PC-3 (cell line): ENCODE measurements at regions not wholly inside any gene's neighbourhood (a gene's known extent, or its start where the extent isn't known, plus 50 kb on each side); places are given as distances from the start of the nearest gene placed in this dataset.

Experiments
- ATAC-seq: fragments of 200-7000 bp; cut with Tn5 transposase; 2 replicates; pipeline ENCODE4 v1.9.1; 2020; ENCODE audit warnings: mild to moderate bottlenecking, moderate library complexity
- BruUV-seq: library from RNA; stranded (reverse); fragments of 400-500 nt; replicated peaks from 2 replicates; lab custom pipeline; 2021; lab: Mats Ljungman, UMichigan
- CTCF ChIA-PET: fragments of 300-600 bp; sonication (Branson Sonifier 250); formaldehyde crosslinking; loops from one replicate; lab custom pipeline; 2022; ENCODE audit warnings: antibody characterized with exemption; lab: Charles Lee
- POLR2A ChIA-PET: fragments of 300-600 bp; sonication (Branson Sonifier 250); formaldehyde crosslinking; loops from one replicate; lab custom pipeline; 2022; ENCODE audit warnings: antibody characterized with exemption; ENCODE audit not compliant: unreplicated experiment; lab: Charles Lee
- DNase-seq: peaks from one replicate; pipeline ENCODE4 v3.0.0-alpha.2; 2015
- H2AFZ ChIP-seq: fragments of 300-600 bp; sonication (generic); 2 replicates; pipeline ENCODE4 v1.6.0; 2016; ENCODE audit warnings: antibody characterized with exemption, low read length
- H3F3A ChIP-seq: fragments of 300-600 bp; sonication (generic); one replicate; pipeline ENCODE4 v1.6.0; 2017; ENCODE audit warnings: antibody characterized with exemption, low read length, control low read depth, mild to moderate bottlenecking; ENCODE audit not compliant: unreplicated experiment
- H3K27ac ChIP-seq: fragments of 300-600 bp; sonication (generic); 2 replicates; pipeline ENCODE4 v1.5.1; 2016; ENCODE audit warnings: mild to moderate bottlenecking, low read length
- H3K27me3 ChIP-seq: fragments of 300-600 bp; sonication (generic); 2 replicates; pipeline ENCODE4 v1.6.1; 2016; ENCODE audit warnings: low read length, mixed read lengths
- H3K36me3 ChIP-seq: fragments of 300-600 bp; sonication (generic); 2 replicates; pipeline ENCODE4 v1.6.1; 2016; ENCODE audit warnings: low read depth, mixed run types, low read length, mixed read lengths
- H3K4me1 ChIP-seq: fragments of 300-600 bp; sonication (generic); 2 replicates; pipeline ENCODE4 v1.5.1; 2016; ENCODE audit warnings: low read length; ENCODE audit not compliant: insufficient read depth
- H3K4me2 ChIP-seq: fragments of 300-600 bp; sonication (generic); 2 replicates; pipeline ENCODE4 v1.6.0; 2016; ENCODE audit warnings: low read length
- H3K4me3 ChIP-seq: fragments of 300-600 bp; sonication (generic); 2 replicates; pipeline ENCODE4 v1.5.1; 2016; ENCODE audit warnings: mild to moderate bottlenecking, low read length, mixed read lengths
- H3K79me2 ChIP-seq: fragments of 300-600 bp; sonication (generic); 2 replicates; pipeline ENCODE4 v1.6.1; 2017; ENCODE audit warnings: low read length, mixed read lengths
- H3K9ac ChIP-seq: fragments of 300-600 bp; sonication (generic); 2 replicates; pipeline ENCODE4 v1.6.0; 2016; ENCODE audit warnings: mild to moderate bottlenecking, low read length
- H3K9me2 ChIP-seq: fragments of 300-600 bp; sonication (generic); replicated peaks from 2 replicates; pipeline ENCODE4 v1.6.1; 2016; ENCODE audit warnings: mixed run types, low read length, mixed read lengths
- H3K9me3 ChIP-seq: fragments of 300-600 bp; sonication (generic); 2 replicates; pipeline ENCODE4 v1.6.1; 2016; ENCODE audit warnings: low read length, mixed read lengths
- H4K20me1 ChIP-seq: fragments of 300-600 bp; sonication (generic); 2 replicates; pipeline ENCODE4 v1.6.1; 2016; ENCODE audit warnings: low read length, mixed read lengths
- EZH2 ChIP-seq: fragments of 300-600 bp; sonication (generic); IDR thresholded peaks from one replicate; pipeline ENCODE4 v1.6.1; 2017; ENCODE audit warnings: antibody characterized with exemption, mild to moderate bottlenecking, low read length; ENCODE audit not compliant: unreplicated experiment
- EZH2phosphoT487 ChIP-seq: fragments of 300-600 bp; sonication (generic); IDR thresholded peaks from 2 replicates; pipeline ENCODE4 v1.6.1; 2018; ENCODE audit warnings: mild to moderate bottlenecking, antibody characterized with exemption, low read length, borderline replicate concordance
- intact Hi-C: fragments of 100-400 bp; cut with micrococcal nuclease; formaldehyde crosslinking; loops from 2 replicates; pipeline ENCODE4 v1.9.0; 2023
- TF ChIP-seq, protein P1 (sequence below): fragments of 300-600 bp; sonication (generic); conservative IDR thresholded peaks from 2 replicates; pipeline ENCODE4 v1.5.1; 2017; ENCODE audit warnings: antibody characterized with exemption, low read depth, mild to moderate bottlenecking, low read length

- Histone ChIP-seq H3K4me2 (no peak overlapping the region), H3F3A (no peaks in the 10 kb centered on the region), H3K79me2 (no peaks in the 10 kb centered on the region), H3K9me2 (no peaks in the 10 kb centered on the region), H3K4me3 (no peak overlapping the region), H3K9me3 (no peaks in the 10 kb centered on the region), H4K20me1 (no peaks in the 10 kb centered on the region), H3K27ac (no peak overlapping the region), H3K27me3 (no peaks in the 10 kb centered on the region), H2AFZ (no peak overlapping the region), H3K9ac (no peak overlapping the region), H3K4me1 (no peaks in the 10 kb centered on the region), H3K36me3 (no peaks in the 10 kb centered on the region)
- intact Hi-C loops, result no loop called here
- CTCF ChIA-PET, result no interaction called here
- BruUV-seq, result no TSS peak
- TF ChIP-seq EZH2phosphoT487 (no peak), EZH2 (no peak)
- TF ChIP-seq, protein P1, sequence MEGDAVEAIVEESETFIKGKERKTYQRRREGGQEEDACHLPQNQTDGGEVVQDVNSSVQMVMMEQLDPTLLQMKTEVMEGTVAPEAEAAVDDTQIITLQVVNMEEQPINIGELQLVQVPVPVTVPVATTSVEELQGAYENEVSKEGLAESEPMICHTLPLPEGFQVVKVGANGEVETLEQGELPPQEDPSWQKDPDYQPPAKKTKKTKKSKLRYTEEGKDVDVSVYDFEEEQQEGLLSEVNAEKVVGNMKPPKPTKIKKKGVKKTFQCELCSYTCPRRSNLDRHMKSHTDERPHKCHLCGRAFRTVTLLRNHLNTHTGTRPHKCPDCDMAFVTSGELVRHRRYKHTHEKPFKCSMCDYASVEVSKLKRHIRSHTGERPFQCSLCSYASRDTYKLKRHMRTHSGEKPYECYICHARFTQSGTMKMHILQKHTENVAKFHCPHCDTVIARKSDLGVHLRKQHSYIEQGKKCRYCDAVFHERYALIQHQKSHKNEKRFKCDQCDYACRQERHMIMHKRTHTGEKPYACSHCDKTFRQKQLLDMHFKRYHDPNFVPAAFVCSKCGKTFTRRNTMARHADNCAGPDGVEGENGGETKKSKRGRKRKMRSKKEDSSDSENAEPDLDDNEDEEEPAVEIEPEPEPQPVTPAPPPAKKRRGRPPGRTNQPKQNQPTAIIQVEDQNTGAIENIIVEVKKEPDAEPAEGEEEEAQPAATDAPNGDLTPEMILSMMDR, result no peak
- POLR2A ChIA-PET, result no interaction called here
- DNase-seq (no peak), ATAC-seq (no peak)
Observed at GRCh38 chr16:26363581-26363980, 671.8 kb downstream of the HS3ST4 start.

DNA sequence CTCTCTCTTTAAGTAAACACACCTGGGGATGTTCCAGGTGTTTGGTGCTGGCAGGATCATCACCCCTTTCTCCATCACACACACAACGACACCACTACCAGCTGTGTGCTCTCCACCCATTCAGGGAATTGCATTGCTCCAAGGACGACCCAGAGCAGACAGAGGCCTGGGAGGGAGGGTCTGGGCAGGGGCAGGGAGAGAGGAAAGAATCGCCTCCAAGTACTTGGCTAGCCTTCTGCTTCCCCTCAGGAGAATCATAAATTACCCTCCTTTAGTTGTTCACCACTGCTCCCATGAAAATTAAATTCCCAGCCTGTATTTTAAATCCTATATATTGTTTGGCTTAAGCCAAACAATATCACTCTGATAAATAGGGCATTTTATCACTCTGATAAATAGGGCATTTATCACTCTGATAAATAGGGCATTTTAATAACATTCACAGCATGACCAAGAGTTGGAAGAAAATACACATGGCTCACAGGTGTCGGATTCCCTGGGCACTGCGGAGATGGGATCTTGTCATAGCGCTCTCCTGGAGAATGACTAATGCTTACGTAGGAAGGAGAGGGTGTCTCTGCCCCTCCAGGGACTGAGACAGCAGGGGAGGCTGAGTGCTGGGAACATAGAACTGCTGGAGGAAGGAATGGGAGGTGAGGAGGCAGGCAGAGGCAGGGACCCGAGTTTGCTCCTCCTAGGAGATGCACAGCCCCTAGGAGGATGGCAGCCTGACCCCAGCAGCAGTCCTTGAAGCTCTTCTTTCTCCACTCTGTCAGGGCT is 673.6 kb downstream of the HS3ST4 start:
- Histone ChIP-seq H3K9me2 (no peaks in the 10 kb centered on the region), H3K27me3 (no peaks in the 10 kb centered on the region), H3K9me3 (no peaks in the 10 kb centered on the region), H3K27ac (no peak overlapping the region), H2AFZ (no peak overlapping the region), H3K9ac (no peak overlapping the region), H3K4me2 (no peak overlapping the region), H3F3A (no peaks in the 10 kb centered on the region), H3K79me2 (no peaks in the 10 kb centered on the region), H3K36me3 (no peaks in the 10 kb centered on the region), H3K4me1 (no peaks in the 10 kb centered on the region), H4K20me1 (no peaks in the 10 kb centered on the region), H3K4me3 (no peak overlapping the region)
- ChIA-PET CTCF (no interaction called here), POLR2A (no interaction called here)
- DNase-seq (no peak), ATAC-seq (no peak)
- intact Hi-C loops, result no loop called here
- TF ChIP-seq EZH2 (no peak), EZH2phosphoT487 (no peak)
- TF ChIP-seq, protein P1, result no peak
- no TSS peak for BruUV-seq

GRCh38 chr16:26371349-26371869 is 679.6 kb downstream of the HS3ST4 start:
- DNase-seq (no peak), ATAC-seq (no peak)
- no peaks in the 10 kb centered on the region for H3K79me2 ChIP-seq
- POLR2A ChIA-PET, result no interaction called here
- H3K27me3 ChIP-seq, result no peaks in the 10 kb centered on the region
- H3K9me3 ChIP-seq, result no peaks in the 10 kb centered on the region
- BruUV-seq, result no TSS peak
- no peaks in the 10 kb centered on the region for H3K4me1 ChIP-seq
- no peak overlapping the region for H2AFZ ChIP-seq
- H3K4me2 ChIP-seq, result no peak overlapping the region
- intact Hi-C loops, result no loop called here
- no peaks in the 10 kb centered on the region for H4K20me1 ChIP-seq
- no peak overlapping the region for H3K9ac ChIP-seq
- no peak overlapping the region for H3K4me3 ChIP-seq
- TF ChIP-seq EZH2 (no peak), EZH2phosphoT487 (no peak)
- TF ChIP-seq, protein P1, result no peak
- no peak overlapping the region for H3K27ac ChIP-seq
- H3K36me3 ChIP-seq, result no peaks in the 10 kb centered on the region
- H3F3A ChIP-seq, result no peaks in the 10 kb centered on the region
- no peaks in the 10 kb centered on the region for H3K9me2 ChIP-seq
- CTCF ChIA-PET, result no interaction called here
